A673 (cell line): ENCODE measurements at regions not wholly inside any gene's neighbourhood (a gene's known extent, or its start where the extent isn't known, plus 50 kb on each side); places are given as distances from the start of the nearest gene placed in this dataset.

ENCODE experiments used
- CTCF ChIP-seq: fragments of 300-800, 200-600 bp; sonication (generic); conservative IDR thresholded peaks from 2 replicates; pipeline ENCODE4 v1.5.1; 2017; ENCODE audit warnings: low read depth, mild to moderate bottlenecking, antibody characterized with exemption, low read length, moderate library complexity, mixed read lengths
- EZH2 ChIP-seq: fragments of 200-600 bp; sonication (generic); IDR thresholded peaks from 2 replicates; pipeline ENCODE4 v1.6.1; 2017; ENCODE audit warnings: borderline replicate concordance, low read depth, mild to moderate bottlenecking, mixed read lengths, antibody characterized with exemption, low read length; ENCODE audit not compliant: poor library complexity, severe bottlenecking

- TF ChIP-seq EZH2, result no peak
- TF ChIP-seq CTCF, result no peak
These were observed 1024.3 kb downstream of the PCDH9 start for GRCh38 chr13:66205807-66206206.
